Neural cell (in vitro differentiated cells): ENCODE measurements at regions not wholly inside any gene's neighbourhood (a gene's known extent, or its start where the extent isn't known, plus 50 kb on each side); places are given as distances from the start of the nearest gene placed in this dataset.

ENCODE experiments used
- CTCF ChIP-seq: fragments of 450-650 bp; IDR thresholded peaks from 2 replicates; pipeline ENCODE4 v1.5.1; 2014; ENCODE audit warnings: antibody characterized with exemption, mild to moderate bottlenecking, moderate library complexity; ENCODE audit not compliant: poor library complexity, severe bottlenecking
- EP300 ChIP-seq: fragments of 450-650 bp; conservative IDR thresholded peaks from 2 replicates; pipeline ENCODE4 v1.6.1; 2014; ENCODE audit warnings: antibody characterized with exemption, mild to moderate bottlenecking, moderate library complexity; ENCODE audit not compliant: poor library complexity, severe bottlenecking
- EZH2 ChIP-seq: fragments of 200-600, 300-800 bp; shearing (Covaris generic), sonication (generic); IDR thresholded peaks from 2 replicates; pipeline ENCODE4 v1.6.1; 2014; ENCODE audit warnings: antibody characterized with exemption, low read length, borderline replicate concordance, mild to moderate bottlenecking; ENCODE audit not compliant: insufficient read depth, poor library complexity, severe bottlenecking
- POLR2AphosphoS5 ChIP-seq: IDR thresholded peaks from 2 replicates; pipeline ENCODE4 v1.6.1; 2012
- RAD21 ChIP-seq: fragments of 450-650 bp; conservative IDR thresholded peaks from 2 replicates; pipeline ENCODE4 v1.6.1; 2014; ENCODE audit warnings: antibody characterized with exemption, mild to moderate bottlenecking, moderate library complexity

- no peak for TF ChIP-seq CTCF
- TF ChIP-seq POLR2AphosphoS5 = no peak
- TF ChIP-seq EZH2 = no peak
- TF ChIP-seq EP300 = no peak
- no peak for TF ChIP-seq RAD21
Observed at GRCh38 chrX:138067415-138067814, 501.5 kb downstream of the ZIC3 start.
